Osteocyte (in vitro differentiated cells): ENCODE measurements at regions not wholly inside any gene's neighbourhood (a gene's known extent, or its start where the extent isn't known, plus 50 kb on each side); places are given as distances from the start of the nearest gene placed in this dataset.

Experiments used
- DNase-seq: peaks from one replicate; pipeline ENCODE4 v3.0.0; 2021; ENCODE audit warnings: mixed read lengths; ENCODE audit not compliant: unreplicated experiment; ENCODE audit errors: extremely low spot score
- H3K27ac Mint-ChIP-seq: one replicate; pipeline ENCODE4 v1.8.0; 2021; ENCODE audit warnings: mild to moderate bottlenecking, mixed read lengths; ENCODE audit not compliant: unreplicated experiment
- H3K27me3 Mint-ChIP-seq: one replicate; pipeline ENCODE4 v1.8.0; 2021; ENCODE audit warnings: mixed read lengths; ENCODE audit not compliant: unreplicated experiment
- H3K36me3 Mint-ChIP-seq: one replicate; pipeline ENCODE4 v1.8.0; 2021; ENCODE audit warnings: mixed read lengths; ENCODE audit not compliant: unreplicated experiment
- H3K4me1 Mint-ChIP-seq: one replicate; pipeline ENCODE4 v1.8.0; 2021; ENCODE audit warnings: mixed read lengths; ENCODE audit not compliant: unreplicated experiment
- H3K4me3 Mint-ChIP-seq: one replicate; pipeline ENCODE4 v1.8.0; 2021; ENCODE audit warnings: mild to moderate bottlenecking, moderate library complexity, mixed read lengths; ENCODE audit not compliant: unreplicated experiment
- H3K9me3 Mint-ChIP-seq: one replicate; pipeline ENCODE4 v1.8.0; 2021; ENCODE audit warnings: mixed read lengths; ENCODE audit not compliant: unreplicated experiment
- TF ChIP-seq, protein P1 (sequence below): fragments of 200-600 bp; sonication (generic); IDR thresholded peaks from 2 replicates; pipeline ENCODE4 v1.5.0; 2021; ENCODE audit warnings: antibody characterized with exemption, mild to moderate bottlenecking, moderate library complexity

DNA sequence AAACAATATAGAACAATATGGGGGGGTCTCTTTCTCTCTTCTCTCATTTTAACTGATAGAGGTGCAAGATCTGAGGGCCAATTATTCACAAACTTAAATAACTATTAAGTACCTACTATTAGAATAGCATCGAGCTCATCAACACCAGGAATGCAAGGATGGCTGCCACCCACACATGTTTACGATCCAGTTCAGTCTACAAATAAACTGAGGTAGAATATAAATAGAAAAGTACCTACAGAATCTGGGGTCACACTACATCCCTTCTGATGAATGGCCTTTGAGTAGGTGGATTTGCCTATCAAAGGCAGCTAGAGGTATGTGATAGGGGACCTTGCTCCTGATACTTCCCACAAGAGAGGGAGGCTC is 91.8 kb upstream of the ZNF366 start:
- Mint-ChIP-seq H3K27me3 (no peaks in the 10 kb centered on the region), H3K9me3 (peaks cover 6% of the 10 kb centered on the region), H3K27ac (no peak overlapping the region), H3K36me3 (no peaks in the 10 kb centered on the region), H3K4me3 (no peak overlapping the region), H3K4me1 (peaks cover 25% of the 10 kb centered on the region)
- no peak for DNase-seq
- TF ChIP-seq, protein P1, sequence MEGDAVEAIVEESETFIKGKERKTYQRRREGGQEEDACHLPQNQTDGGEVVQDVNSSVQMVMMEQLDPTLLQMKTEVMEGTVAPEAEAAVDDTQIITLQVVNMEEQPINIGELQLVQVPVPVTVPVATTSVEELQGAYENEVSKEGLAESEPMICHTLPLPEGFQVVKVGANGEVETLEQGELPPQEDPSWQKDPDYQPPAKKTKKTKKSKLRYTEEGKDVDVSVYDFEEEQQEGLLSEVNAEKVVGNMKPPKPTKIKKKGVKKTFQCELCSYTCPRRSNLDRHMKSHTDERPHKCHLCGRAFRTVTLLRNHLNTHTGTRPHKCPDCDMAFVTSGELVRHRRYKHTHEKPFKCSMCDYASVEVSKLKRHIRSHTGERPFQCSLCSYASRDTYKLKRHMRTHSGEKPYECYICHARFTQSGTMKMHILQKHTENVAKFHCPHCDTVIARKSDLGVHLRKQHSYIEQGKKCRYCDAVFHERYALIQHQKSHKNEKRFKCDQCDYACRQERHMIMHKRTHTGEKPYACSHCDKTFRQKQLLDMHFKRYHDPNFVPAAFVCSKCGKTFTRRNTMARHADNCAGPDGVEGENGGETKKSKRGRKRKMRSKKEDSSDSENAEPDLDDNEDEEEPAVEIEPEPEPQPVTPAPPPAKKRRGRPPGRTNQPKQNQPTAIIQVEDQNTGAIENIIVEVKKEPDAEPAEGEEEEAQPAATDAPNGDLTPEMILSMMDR: no peak

DNA sequence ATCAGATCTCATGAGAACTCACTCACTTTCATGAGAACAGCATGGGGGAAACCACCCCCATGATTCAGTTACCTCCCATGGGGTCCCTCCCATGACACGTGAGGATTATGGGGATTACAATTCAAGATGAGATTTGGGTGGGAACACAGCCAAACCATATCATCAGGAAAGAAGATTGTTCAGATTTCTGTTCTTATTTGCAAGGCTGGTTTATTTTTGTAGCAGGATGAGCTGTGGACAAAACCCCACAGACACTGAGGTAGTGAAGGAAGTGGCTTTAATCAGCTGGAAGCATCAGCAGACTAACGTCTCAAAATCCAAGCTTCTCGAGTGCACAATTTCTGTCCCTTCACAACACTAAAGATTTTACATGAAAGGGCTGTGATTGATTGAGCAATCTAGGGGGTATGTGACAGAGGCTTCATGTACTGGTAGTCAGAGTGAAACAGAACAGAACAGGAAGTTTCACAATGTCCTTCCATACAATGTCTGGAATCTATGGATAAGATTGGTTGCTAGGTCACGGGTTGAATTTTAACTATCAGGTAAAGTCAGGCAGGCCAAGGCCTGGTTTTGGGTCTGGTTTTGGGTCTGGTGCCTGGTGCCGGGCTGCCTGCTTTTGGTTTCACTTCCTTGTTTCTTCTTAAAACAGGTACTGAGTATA is 91.3 kb upstream of the ZNF366 start:
- H3K36me3 Mint-ChIP-seq: no peaks in the 10 kb centered on the region
- no peak overlapping the region for H3K4me3 Mint-ChIP-seq
- no peaks in the 10 kb centered on the region for H3K27me3 Mint-ChIP-seq
- TF ChIP-seq, protein P1: no peak
- peaks cover 6% of the 10 kb centered on the region for H3K9me3 Mint-ChIP-seq
- no peak overlapping the region for H3K27ac Mint-ChIP-seq
- H3K4me1 Mint-ChIP-seq: peaks cover 25% of the 10 kb centered on the region
- no peak for DNase-seq

DNA sequence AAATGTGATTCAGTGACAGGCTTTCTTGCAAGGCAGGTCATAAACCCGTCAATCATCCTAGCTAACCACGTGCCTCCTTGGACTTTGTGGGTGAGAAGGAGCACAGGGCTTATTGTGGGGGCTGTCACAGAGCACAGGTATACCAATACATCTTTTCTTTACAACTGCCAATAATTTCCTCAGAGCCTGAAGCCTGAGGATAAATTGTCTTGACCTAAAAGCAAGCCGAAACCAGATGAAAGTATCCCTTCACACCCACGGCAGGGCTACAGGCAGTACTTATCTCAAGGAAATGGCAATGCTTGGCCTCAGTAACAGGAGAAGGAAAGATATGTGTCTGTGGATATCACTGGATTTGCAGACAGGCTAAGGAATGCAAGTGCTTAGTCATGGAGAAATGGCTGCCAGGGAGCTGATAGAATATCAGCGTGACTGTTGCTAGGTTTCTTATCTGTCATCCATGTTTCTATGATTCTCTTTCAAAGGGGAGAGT is 90.3 kb upstream of the ZNF366 start:
- Mint-ChIP-seq H3K27me3 (no peaks in the 10 kb centered on the region), H3K4me3 (no peak overlapping the region), H3K27ac (no peak overlapping the region), H3K9me3 (peaks cover 6% of the 10 kb centered on the region), H3K4me1 (peaks cover 25% of the 10 kb centered on the region), H3K36me3 (no peaks in the 10 kb centered on the region)
- TF ChIP-seq, protein P1: no peak
- DNase-seq: no peak

DNA sequence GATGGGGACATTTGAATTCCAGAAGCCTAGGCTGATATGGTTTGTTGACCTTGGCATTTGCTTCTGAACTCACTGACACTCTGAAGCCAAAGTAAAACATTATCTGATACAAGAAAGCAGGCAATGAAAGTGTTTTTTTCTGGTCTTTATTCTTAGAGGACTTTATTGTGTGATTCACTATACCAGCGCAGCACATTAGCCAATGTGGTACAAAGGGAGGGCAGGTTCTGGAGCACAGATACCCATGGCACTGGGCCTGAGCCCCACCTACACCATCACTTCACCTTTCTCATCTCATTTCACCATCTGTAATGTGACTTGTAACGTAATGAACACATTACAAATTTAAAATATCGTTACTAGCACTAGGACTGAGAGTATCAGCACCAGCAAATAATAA is 89.7 kb upstream of the ZNF366 start:
- Mint-ChIP-seq H3K4me3 (no peak overlapping the region), H3K4me1 (peaks cover 25% of the 10 kb centered on the region), H3K9me3 (peaks cover 6% of the 10 kb centered on the region), H3K36me3 (no peaks in the 10 kb centered on the region), H3K27ac (no peak overlapping the region), H3K27me3 (no peaks in the 10 kb centered on the region)
- TF ChIP-seq, protein P1: no peak
- no peak for DNase-seq

DNA sequence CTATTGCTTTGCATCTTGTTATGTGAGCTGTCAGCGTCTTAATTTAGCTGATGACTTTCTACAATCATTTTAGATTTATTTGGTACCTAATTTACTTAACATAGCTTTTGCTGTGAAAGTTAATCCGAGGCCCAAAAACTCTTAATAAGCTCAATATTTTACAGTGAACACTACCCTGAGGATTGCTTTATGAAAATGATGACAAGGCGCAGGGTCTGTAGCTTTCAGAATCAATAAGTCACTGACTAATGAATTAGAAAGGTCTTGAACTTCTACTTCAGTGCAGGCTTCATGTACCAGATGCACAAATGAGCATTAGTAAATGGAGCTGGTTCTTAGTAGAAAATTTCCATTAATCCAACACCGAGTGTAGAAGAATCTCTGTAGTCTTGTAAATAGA is 81.4 kb upstream of the ZNF366 start:
- no peaks in the 10 kb centered on the region for H3K27me3 Mint-ChIP-seq
- H3K4me3 Mint-ChIP-seq: no peak overlapping the region
- H3K9me3 Mint-ChIP-seq: peaks cover 7% of the 10 kb centered on the region
- peaks cover 39% of the 10 kb centered on the region for H3K4me1 Mint-ChIP-seq
- TF ChIP-seq, protein P1: no peak
- no peaks in the 10 kb centered on the region for H3K36me3 Mint-ChIP-seq
- DNase-seq: no peak
- no peak overlapping the region for H3K27ac Mint-ChIP-seq
